H1 (cell line): ENCODE measurements at regions not wholly inside any gene's neighbourhood (a gene's known extent, or its start where the extent isn't known, plus 50 kb on each side); places are given as distances from the start of the nearest gene placed in this dataset.

Experiments
- CBX5 ChIP-seq: fragments of 300-800, 300-1000 bp; sonication (generic); IDR thresholded peaks from 2 replicates; pipeline ENCODE4 v1.7.1; 2016; ENCODE audit warnings: antibody characterized with exemption, low read length, low read depth
- CTBP2 ChIP-seq: IDR thresholded peaks from 2 replicates; pipeline ENCODE4 v1.7.0; 2011; ENCODE audit warnings: borderline replicate concordance, mild to moderate bottlenecking, moderate library complexity, mixed read lengths, low read length; ENCODE audit not compliant: insufficient read depth, insufficient read length
- RNF2 ChIP-seq: fragments of 200-900, 300-1000 bp; sonication (generic); IDR thresholded peaks from 2 replicates; pipeline ENCODE4 v1.7.1; 2016; ENCODE audit warnings: borderline replicate concordance, low read depth, mild to moderate bottlenecking, antibody characterized with exemption, low read length; ENCODE audit not compliant: poor library complexity, severe bottlenecking; ENCODE audit errors: missing control alignments

DNA sequence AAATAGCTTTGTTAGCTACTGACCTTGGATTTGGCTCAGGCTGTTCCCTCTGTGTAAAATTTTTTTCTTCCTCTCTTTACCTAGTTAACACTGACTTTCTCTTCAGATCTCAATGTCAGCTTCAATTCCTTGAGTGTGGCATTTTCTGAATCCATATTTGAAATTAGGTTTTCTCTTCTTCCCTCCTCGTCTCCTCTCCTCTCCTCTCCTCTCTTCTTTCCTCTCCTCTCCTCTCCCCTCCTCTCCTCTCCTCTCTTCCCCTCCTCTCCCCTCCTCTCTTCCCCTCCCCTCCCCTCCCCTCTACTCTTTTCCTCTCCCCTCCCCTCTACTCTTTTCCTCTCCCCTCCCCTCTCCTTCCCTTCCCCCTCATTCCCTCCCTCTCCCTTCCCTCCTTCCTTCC, 453.3 kb downstream of the BMP2 start (continued):
- TF ChIP-seq CTBP2 = no peak
- no peak for TF ChIP-seq CBX5
- TF ChIP-seq RNF2 = no peak
